WTC11 (cell line): ENCODE measurements at regions not wholly inside any gene's neighbourhood (a gene's known extent, or its start where the extent isn't known, plus 50 kb on each side); places are given as distances from the start of the nearest gene placed in this dataset.

Experiments used
- ATAC-seq: fragments of 200-7000 bp; cut with Tn5 transposase; 2 replicates; pipeline ENCODE4 v1.10.0; 2021; ENCODE audit warnings: mild to moderate bottlenecking, moderate library complexity
- CTCF ChIA-PET: fragments of 300-600 bp; sonication (Branson Sonifier 250); formaldehyde crosslinking; loops from one replicate; lab custom pipeline; 2021; ENCODE audit warnings: antibody characterized with exemption; lab: Charles Lee
- POLR2A ChIA-PET: fragments of 350-600 bp; sonication (Branson Sonifier 250); formaldehyde crosslinking; loops from one replicate; lab custom pipeline; 2021; ENCODE audit warnings: antibody characterized with exemption; lab: Charles Lee
- DNase-seq: peaks from one replicate; pipeline ENCODE4 v3.0.0; 2021; ENCODE audit warnings: low spot score
- H3K27ac Mint-ChIP-seq: 2 replicates; pipeline ENCODE4 v1.8.0; 2021; ENCODE audit warnings: mixed read lengths
- H3K27me3 Mint-ChIP-seq: 2 replicates; pipeline ENCODE4 v1.8.0; 2021; ENCODE audit warnings: low read depth, mild to moderate bottlenecking, moderate library complexity, mixed read lengths
- H3K36me3 Mint-ChIP-seq: 2 replicates; pipeline ENCODE4 v1.8.0; 2021; ENCODE audit warnings: mixed read lengths
- H3K4me1 Mint-ChIP-seq: 2 replicates; pipeline ENCODE4 v1.8.0; 2022; ENCODE audit warnings: mixed read lengths
- H3K4me3 Mint-ChIP-seq: 2 replicates; pipeline ENCODE4 v1.8.0; 2021; ENCODE audit warnings: mild to moderate bottlenecking, moderate library complexity, mixed read lengths
- H3K9me3 Mint-ChIP-seq: 2 replicates; pipeline ENCODE4 v1.8.0; 2021; ENCODE audit warnings: mixed read lengths
- ARID4B ChIP-seq: sonication (generic); formaldehyde crosslinking; IDR thresholded peaks from 2 replicates; pipeline ENCODE4 v1.8.0; 2023; ENCODE audit warnings: missing genetic modification reagents, mild to moderate bottlenecking, borderline replicate concordance
- ATF2 ChIP-seq: sonication (generic); formaldehyde crosslinking; IDR thresholded peaks from 2 replicates; pipeline ENCODE4 v1.8.1; 2022; ENCODE audit warnings: low read depth, missing genetic modification reagents, borderline replicate concordance
- ATF3 ChIP-seq: sonication (generic); formaldehyde crosslinking; conservative IDR thresholded peaks from 2 replicates; pipeline ENCODE4 v1.8.1; 2022; ENCODE audit warnings: mild to moderate bottlenecking, missing genetic modification reagents
- E2F1 ChIP-seq: sonication (generic); formaldehyde crosslinking; IDR thresholded peaks from 2 replicates; pipeline ENCODE4 v1.8.0; 2022; ENCODE audit warnings: mild to moderate bottlenecking, missing genetic modification reagents
- E2F4 ChIP-seq: sonication (generic); formaldehyde crosslinking; IDR thresholded peaks from 2 replicates; pipeline ENCODE4 v1.8.1; 2022; ENCODE audit warnings: low read depth, mild to moderate bottlenecking, moderate library complexity, missing genetic modification reagents, borderline replicate concordance
- ELF4 ChIP-seq: sonication (generic); formaldehyde crosslinking; IDR thresholded peaks from 2 replicates; pipeline ENCODE4 v1.8.1; 2022; ENCODE audit warnings: low read depth, mild to moderate bottlenecking, moderate library complexity, missing genetic modification reagents
- FOXK1 ChIP-seq: sonication (generic); formaldehyde crosslinking; IDR thresholded peaks from 2 replicates; pipeline ENCODE4 v1.8.0; 2022; ENCODE audit warnings: mild to moderate bottlenecking, moderate library complexity, missing genetic modification reagents
- FOXP1 ChIP-seq: sonication (generic); formaldehyde crosslinking; IDR thresholded peaks from 2 replicates; pipeline ENCODE4 v1.8.0; 2022; ENCODE audit warnings: missing genetic modification reagents, mild to moderate bottlenecking, moderate library complexity, borderline replicate concordance
- JAZF1 ChIP-seq: fragments of 250-450 bp; sonication (Bioruptor Pico); IDR thresholded peaks from 2 replicates; pipeline ENCODE4 v1.9.0; 2021; ENCODE audit warnings: moderate library complexity, mild to moderate bottlenecking, inconsistent platforms
- JUN ChIP-seq: sonication (generic); formaldehyde crosslinking; IDR thresholded peaks from 2 replicates; pipeline ENCODE4 v1.8.0; 2023; ENCODE audit warnings: mild to moderate bottlenecking, missing genetic modification reagents
- MXD4 ChIP-seq: fragments of 250-450 bp; sonication (Bioruptor Pico); IDR thresholded peaks from 2 replicates; pipeline ENCODE4 v1.8.0; 2021; ENCODE audit warnings: mild to moderate bottlenecking, moderate library complexity, borderline replicate concordance
- NFATC4 ChIP-seq: fragments of 250-450 bp; sonication (Bioruptor Pico); IDR thresholded peaks from 2 replicates; pipeline ENCODE4 v1.9.0; 2021; ENCODE audit warnings: mild to moderate bottlenecking
- ZMAT4 ChIP-seq: fragments of 250-450 bp; sonication (Bioruptor Pico); IDR thresholded peaks from 2 replicates; pipeline ENCODE4 v1.9.0; 2021; ENCODE audit warnings: mild to moderate bottlenecking
- ZNF532 ChIP-seq: fragments of 250-450 bp; sonication (Bioruptor Pico); IDR thresholded peaks from 2 replicates; pipeline ENCODE4 v1.9.0; 2021; ENCODE audit warnings: mild to moderate bottlenecking, borderline replicate concordance

GRCh38 chr6:130752267-130752666 lies 74.9 kb upstream of the SMLR1 start:
- DNase-seq (no peak), ATAC-seq (no peak)
- TF ChIP-seq JUN (no peak), ELF4 (no peak), NFATC4 (CRISPR knock-in tag) (no peak), FOXP1 (CRISPR knock-in tag) (no peak), ATF2 (CRISPR knock-in tag) (no peak)
- H3K36me3 Mint-ChIP-seq, result peaks cover 22% of the 10 kb centered on the region
- no peaks in the 10 kb centered on the region; the same call in 1 of the 2 replicates for H3K27me3 Mint-ChIP-seq
- H3K27ac Mint-ChIP-seq, result no peak overlapping the region
- H3K4me3 Mint-ChIP-seq, result no peak overlapping the region
- POLR2A ChIA-PET, result no interaction called here
- peaks cover 3% of the 10 kb centered on the region; the same call in 1 of the 2 replicates for H3K4me1 Mint-ChIP-seq
- peaks cover 31% of the 10 kb centered on the region for H3K9me3 Mint-ChIP-seq
- CTCF ChIA-PET, result interaction anchor here (0.8 kb wide), 1 partner anchor 54 kb away, joined by 4 read pairs; no protein-coding TSS in a partner anchor

GRCh38 chr6:130754786-130755367 lies 72.3 kb upstream of the SMLR1 start:
- H3K4me3 Mint-ChIP-seq, result no peak overlapping the region
- ATAC-seq, result no peak

More at GRCh38 chr6:130754786-130755367, 72.3 kb upstream of the SMLR1 start:
- POLR2A ChIA-PET, result interaction anchor here (0.7 kb wide), 1 partner anchor 734 kb away, joined by 5 read pairs; no protein-coding TSS in a partner anchor
- peaks cover 15% of the 10 kb centered on the region for H3K9me3 Mint-ChIP-seq
- TF ChIP-seq E2F4 (no peak), JAZF1 (no peak), E2F1 (CRISPR knock-in tag) (no peak), MXD4 (CRISPR knock-in tag) (no peak), ATF3 (CRISPR knock-in tag) (no peak), ARID4B (CRISPR knock-in tag) (no peak), ZNF532 (CRISPR knock-in tag) (no peak), ZMAT4 (no peak), FOXK1 (CRISPR knock-in tag) (no peak)
- no peaks in the 10 kb centered on the region for H3K27me3 Mint-ChIP-seq
- H3K4me1 Mint-ChIP-seq, result peaks cover 3% of the 10 kb centered on the region; the same call in 1 of the 2 replicates
- CTCF ChIA-PET, result interaction anchor here (0.6 to 1.5 kb wide), 2 partner anchors 12 to 57 kb away, joined by 3 to 5 read pairs; no protein-coding TSS in a partner anchor
- DNase-seq, result no peak
- H3K36me3 Mint-ChIP-seq, result peaks cover 11% of the 10 kb centered on the region
- no peak overlapping the region for H3K27ac Mint-ChIP-seq
